Keratinocyte (primary cell): ENCODE measurements at regions not wholly inside any gene's neighbourhood (a gene's known extent, or its start where the extent isn't known, plus 50 kb on each side); places are given as distances from the start of the nearest gene placed in this dataset.

ENCODE experiments used
- DNase-seq: peaks from one replicate; pipeline ENCODE4 v3.0.0-alpha.2; 2011; ENCODE audit warnings: low read depth, missing footprints, low spot score
- FAIRE-seq: peaks from 2 replicates; lab custom pipeline; 2011; peaks lifted over from hg19 to GRCh38; lab: Jason Lieb, UNC
- H2AFZ ChIP-seq: 2 replicates; pipeline ENCODE4 v1.6.0; 2012; ENCODE audit warnings: low read length, control low read depth, inconsistent platforms; ENCODE audit not compliant: control insufficient read depth
- H3K27ac ChIP-seq: 2 replicates; pipeline ENCODE4 v1.5.1; 2011; ENCODE audit warnings: low read length; ENCODE audit not compliant: control insufficient read depth, insufficient read depth
- H3K27me3 ChIP-seq: 3 replicates; pipeline ENCODE4 v1.6.0; 2011; ENCODE audit warnings: low read length; ENCODE audit not compliant: control insufficient read depth, insufficient read depth; ENCODE audit errors: extremely low read depth
- H3K36me3 ChIP-seq, 2 experiments: 2 replicates in 1 of 2; 3 replicates in 1 of 2; pipeline ENCODE4 v1.5.1; 2011; ENCODE audit warnings: low read length in 2 of 2, mild to moderate bottlenecking in 1 of 2; ENCODE audit not compliant: control insufficient read depth in 2 of 2, insufficient read depth in 2 of 2; ENCODE audit errors: extremely low read depth in 1 of 2
- H3K4me1 ChIP-seq: 3 replicates; pipeline ENCODE4 v1.5.1; 2011; ENCODE audit warnings: low read length; ENCODE audit not compliant: control insufficient read depth, insufficient read depth; ENCODE audit errors: extremely low read depth
- H3K4me2 ChIP-seq: 3 replicates; pipeline ENCODE4 v1.6.0; 2011; ENCODE audit warnings: low read depth, low read length; ENCODE audit not compliant: control insufficient read depth, insufficient read depth; ENCODE audit errors: extremely low read depth
- H3K4me3 ChIP-seq, 3 experiments: fragments of 200-600 bp in 1 of 3; sonication (generic) in 1 of 3; 2 replicates in 2 of 3; 3 replicates in 1 of 3; pipeline ENCODE4 v1.5.1; 2011 to 2016; ENCODE audit warnings: low read length in 3 of 3, mild to moderate bottlenecking in 3 of 3, control low read depth in 2 of 3, inconsistent platforms in 1 of 3, low read depth in 1 of 3, mixed read lengths in 1 of 3, mixed run types in 1 of 3, moderate library complexity in 1 of 3; ENCODE audit not compliant: control insufficient read depth in 2 of 3, insufficient read depth in 2 of 3; ENCODE audit errors: extremely low read depth in 1 of 3
- H3K79me2 ChIP-seq: 2 replicates; pipeline ENCODE4 v1.6.0; 2012; ENCODE audit warnings: low read length; ENCODE audit not compliant: control insufficient read depth, insufficient read depth
- H3K9ac ChIP-seq: 3 replicates; pipeline ENCODE4 v1.6.0; 2011; ENCODE audit warnings: low read length; ENCODE audit not compliant: control insufficient read depth, insufficient read depth; ENCODE audit errors: extremely low read depth
- H3K9me1 ChIP-seq: 3 replicates; pipeline ENCODE4 v1.6.0; 2011; ENCODE audit warnings: low read length; ENCODE audit not compliant: control insufficient read depth, insufficient read depth; ENCODE audit errors: extremely low read depth
- H3K9me3 ChIP-seq: 2 replicates; pipeline ENCODE4 v1.5.1; 2012; ENCODE audit warnings: low read depth, low read length; ENCODE audit not compliant: control insufficient read depth
- H4K20me1 ChIP-seq: 3 replicates; pipeline ENCODE4 v1.6.0; 2011; ENCODE audit warnings: low read length; ENCODE audit not compliant: control insufficient read depth, insufficient read depth; ENCODE audit errors: extremely low read depth
- CTCF ChIP-seq, 3 experiments: IDR thresholded peaks in 1 of 3; conservative IDR thresholded peaks in 1 of 3; optimal IDR thresholded peaks in 1 of 3; 2 replicates in 2 of 3; 3 replicates in 1 of 3; pipeline versions ENCODE3 to v1.5.1; 2011; ENCODE audit warnings: low read length in 3 of 3, mild to moderate bottlenecking in 3 of 3, moderate library complexity in 2 of 3, control low read depth in 1 of 3, inconsistent platforms in 1 of 3; ENCODE audit not compliant: insufficient read depth in 2 of 3; ENCODE audit errors: extremely low read depth in 1 of 3
- EZH2 ChIP-seq: IDR thresholded peaks from one replicate; pipeline ENCODE4 v1.6.1; 2012; ENCODE audit warnings: inconsistent platforms, mild to moderate bottlenecking, low read length, moderate library complexity
- dilution Hi-C: fragments of 300-500 bp; cut with MboI; formaldehyde crosslinking; loops from one replicate; pipeline ENCODE4 v1.7.0; 2020; ENCODE audit warnings: low sequenced_read_pairs; ENCODE audit not compliant: extremely low pct_ligation_motif_present

GRCh38 chr2:236694146-236694888 lies 124.7 kb downstream of the ACKR3 start:
- FAIRE-seq = no peak
- no peaks in the 10 kb centered on the region for H3K9me1 ChIP-seq
- H3K4me2 ChIP-seq = no peak overlapping the region
- H3K36me3 ChIP-seq = no peaks in the 10 kb centered on the region
- H3K79me2 ChIP-seq = no peaks in the 10 kb centered on the region
- dilution Hi-C loops = no loop called here
- no peak overlapping the region for H3K9ac ChIP-seq
- no peak overlapping the region for H3K4me3 ChIP-seq
- TF ChIP-seq CTCF (optimal IDR thresholded peaks at IDR 0.05 in 1 of 3, IDR thresholded peaks at IDR 0.05 in 1 of 3, conservative IDR thresholded peaks at IDR 0.05 in 1 of 3; ENCODE audit: extremely low read depth in 1 of 3, insufficient read depth in 2 of 3, low read length in 3 of 3) (no peak), EZH2 (no peak)
- H2AFZ ChIP-seq = no peak overlapping the region
- no peaks in the 10 kb centered on the region for H3K9me3 ChIP-seq
- DNase-seq = no peak
- H3K27ac ChIP-seq = no peak overlapping the region
- no peaks in the 10 kb centered on the region for H4K20me1 ChIP-seq
- H3K4me1 ChIP-seq = peaks cover 30% of the 10 kb centered on the region
- H3K27me3 ChIP-seq = no peaks in the 10 kb centered on the region

GRCh38 chr2:236696834-236697233 lies 127.2 kb downstream of the ACKR3 start:
- FAIRE-seq (no peak), DNase-seq (no peak)
- H3K27ac ChIP-seq = no peak overlapping the region
- no peak overlapping the region for H3K9ac ChIP-seq
- dilution Hi-C loops = no loop called here
- no peaks in the 10 kb centered on the region for H3K79me2 ChIP-seq
- no peaks in the 10 kb centered on the region for H4K20me1 ChIP-seq
- H3K9me1 ChIP-seq = no peaks in the 10 kb centered on the region
- H3K4me1 ChIP-seq = peaks cover 6% of the 10 kb centered on the region
- H3K36me3 ChIP-seq = no peaks in the 10 kb centered on the region
- TF ChIP-seq CTCF (optimal IDR thresholded peaks at IDR 0.05 in 1 of 3, IDR thresholded peaks at IDR 0.05 in 1 of 3, conservative IDR thresholded peaks at IDR 0.05 in 1 of 3; ENCODE audit: extremely low read depth in 1 of 3, insufficient read depth in 2 of 3, low read length in 3 of 3) = no peak
- no peak for TF ChIP-seq EZH2
- H3K4me3 ChIP-seq = no peak overlapping the region
- no peak overlapping the region for H2AFZ ChIP-seq
- no peaks in the 10 kb centered on the region for H3K27me3 ChIP-seq
- H3K4me2 ChIP-seq = no peak overlapping the region
- no peaks in the 10 kb centered on the region for H3K9me3 ChIP-seq
